T-cell (primary cell): ENCODE measurements at regions not wholly inside any gene's neighbourhood (a gene's known extent, or its start where the extent isn't known, plus 50 kb on each side); places are given as distances from the start of the nearest gene placed in this dataset.

Experiments used
- ATAC-seq, 4 experiments: fragments of 200-7000 bp in 3 of 4; fragments of 150-1000 bp in 1 of 4; cut with Tn5 transposase; replicated peaks in 1 of 4; 1 replicate in 3 of 4; 2 replicates in 1 of 4; pipeline ENCODE4 v1.10.0; 2021; ENCODE audit warnings: moderate library complexity in 3 of 4, mild to moderate bottlenecking in 2 of 4, moderate number of reproducible peaks in 1 of 4
- CTCF ChIA-PET, 2 donors: fragments of 300-600 bp; sonication (Branson Sonifier 250); formaldehyde crosslinking; loops; one replicate each; lab custom pipeline; 2022; ENCODE audit warnings: antibody characterized with exemption in 2 of 2; lab: Charles Lee
- POLR2A ChIA-PET, 2 donors: fragments of 300-600 bp; sonication (Branson Sonifier 250); formaldehyde crosslinking; loops; one replicate each; lab custom pipeline; 2022; ENCODE audit warnings: antibody characterized with exemption in 2 of 2; lab: Charles Lee
- DNase-seq, 35 experiments: peaks; one replicate each; pipeline versions ENCODE4 v3.0.0 to v3.0.0-alpha.2; 2013 to 2023
- H3K27ac ChIP-seq: one replicate; pipeline ENCODE4 v1.5.1; 2013; ENCODE audit warnings: low read length
- H3K27me3 ChIP-seq, 2 experiments: replicated peaks in 1 of 2; 1 replicate in 1 of 2; 2 replicates in 1 of 2; pipeline versions ENCODE4 v1.6.1 to v1.7.0; 2013; ENCODE audit warnings: low read length in 1 of 2, mixed read lengths in 1 of 2; ENCODE audit not compliant: control insufficient read depth in 2 of 2, insufficient read depth in 2 of 2; ENCODE audit errors: extremely low read depth in 1 of 2
- H3K36me3 ChIP-seq, 2 donors: 1 replicate in 1 of 2; 2 replicates in 1 of 2; pipeline versions ENCODE4 v1.6.1 to v1.7.0; 2013; ENCODE audit warnings: low read length in 1 of 2; ENCODE audit not compliant: control insufficient read depth in 2 of 2, insufficient read depth in 1 of 2; ENCODE audit errors: extremely low read depth in 1 of 2
- H3K4me1 ChIP-seq, 2 experiments: 1 replicate in 1 of 2; 2 replicates in 1 of 2; pipeline versions ENCODE4 v1.6.1 to v1.7.0; 2013; ENCODE audit warnings: low read length in 2 of 2, mixed read lengths in 1 of 2; ENCODE audit not compliant: insufficient read depth in 2 of 2, control insufficient read depth in 1 of 2; ENCODE audit errors: extremely low read depth in 1 of 2
- H3K4me3 ChIP-seq, 2 donors: 1 replicate in 1 of 2; 2 replicates in 1 of 2; pipeline versions ENCODE4 v1.5.1 to v1.7.0; 2013; ENCODE audit warnings: mild to moderate bottlenecking in 2 of 2, low read length in 1 of 2, moderate library complexity in 1 of 2; ENCODE audit not compliant: control insufficient read depth in 1 of 2; ENCODE audit errors: extremely low read depth in 1 of 2
- H3K9me3 ChIP-seq: 2 replicates; pipeline ENCODE4 v1.7.0; 2013
- H3K27ac Mint-ChIP-seq, 2 donors: one replicate each; pipeline ENCODE4 v1.8.0; 2020 to 2021; ENCODE audit warnings: mild to moderate bottlenecking in 2 of 2, mixed read lengths in 2 of 2
- H3K27me3 Mint-ChIP-seq, 2 donors: one replicate each; pipeline ENCODE4 v1.8.0; 2021 to 2022; ENCODE audit warnings: mixed read lengths in 2 of 2
- H3K36me3 Mint-ChIP-seq: one replicate; pipeline ENCODE4 v1.8.0; 2021; ENCODE audit warnings: mixed read lengths
- H3K4me1 Mint-ChIP-seq, 3 donors: one replicate each; pipeline ENCODE4 v1.8.0; 2020 to 2022; ENCODE audit warnings: mixed read lengths in 3 of 3, mild to moderate bottlenecking in 1 of 3
- H3K4me3 Mint-ChIP-seq, 3 donors: one replicate each; pipeline ENCODE4 v1.8.0; 2020 to 2022; ENCODE audit warnings: mild to moderate bottlenecking in 3 of 3, mixed read lengths in 3 of 3, moderate library complexity in 3 of 3
- H3K9me3 Mint-ChIP-seq, 3 donors: one replicate each; pipeline ENCODE4 v1.8.0; 2020 to 2022; ENCODE audit warnings: mixed read lengths in 3 of 3
- WGBS: methylation state at CpG from one replicate; pipeline ENCODE4 v1.1.5; 2013; ENCODE audit warnings: missing lambda C conversion rate; ENCODE audit not compliant: insufficient coverage; 5-methylcytosine and 5-hydroxymethylcytosine counted together

- ChIA-PET CTCF (no interaction called here), POLR2A (no interaction called here)
- ATAC-seq, result no peak
- H3K4me3 ChIP-seq, result no peak overlapping the region
- no peaks in the 10 kb centered on the region for H3K36me3 ChIP-seq
- H3K4me3 Mint-ChIP-seq, result no peak overlapping the region
- no peaks in the 10 kb centered on the region for H3K27me3 ChIP-seq
- WGBS, result no CpG with 5 or more reads among the region's 3 CpGs
- H3K27ac ChIP-seq, result no peak overlapping the region
- peaks cover 0 to 6% of the 10 kb centered on the region in 2 donors for H3K27me3 Mint-ChIP-seq
- no peaks in the 10 kb centered on the region for H3K4me1 ChIP-seq
- H3K27ac Mint-ChIP-seq, result no peak overlapping the region
- no peaks in the 10 kb centered on the region for H3K36me3 Mint-ChIP-seq
- H3K4me1 Mint-ChIP-seq, result peaks cover 0 to 1% (median 0%) of the 10 kb centered on the region in 3 donors
- peaks cover 0 to 4% (median 3%) of the 10 kb centered on the region in 3 donors for H3K9me3 Mint-ChIP-seq
- no peaks in the 10 kb centered on the region for H3K9me3 ChIP-seq
- DNase-seq, result no peak
These were observed 836.9 kb downstream of the SH3BGRL start for GRCh38 chrX:82038793-82039192.

- H3K27me3 ChIP-seq, result no peaks in the 10 kb centered on the region
- no peak overlapping the region for H3K27ac ChIP-seq
- Mint-ChIP-seq H3K27ac (no peak overlapping the region), H3K27me3 (peaks cover 0 to 5% of the 10 kb centered on the region in 2 donors), H3K4me3 (no peak overlapping the region), H3K9me3 (peaks cover 1 to 4% (median 3%) of the 10 kb centered on the region in 3 donors), H3K4me1 (peaks cover 0 to 1% (median 0%) of the 10 kb centered on the region in 3 donors), H3K36me3 (no peaks in the 10 kb centered on the region)
- no peaks in the 10 kb centered on the region for H3K36me3 ChIP-seq
- WGBS, result no CpG with 5 or more reads among the region's 3 CpGs
- POLR2A ChIA-PET, result no interaction called here
- no peaks in the 10 kb centered on the region for H3K4me1 ChIP-seq
- CTCF ChIA-PET, result no interaction called here
- ATAC-seq, result no peak
- H3K9me3 ChIP-seq, result no peaks in the 10 kb centered on the region
- no peak for DNase-seq
- H3K4me3 ChIP-seq, result no peak overlapping the region
These were observed 839.1 kb downstream of the SH3BGRL start for GRCh38 chrX:82041034-82041433.

- ChIA-PET POLR2A (no interaction called here), CTCF (no interaction called here)
- no peaks in the 10 kb centered on the region for H3K27me3 ChIP-seq
- H3K36me3 ChIP-seq, result no peaks in the 10 kb centered on the region
- DNase-seq (no peak), ATAC-seq (no peak)
- H3K27ac ChIP-seq, result no peak overlapping the region
- Mint-ChIP-seq H3K36me3 (no peaks in the 10 kb centered on the region), H3K27ac (no peak overlapping the region), H3K4me3 (no peak overlapping the region), H3K9me3 (no peaks in the 10 kb centered on the region), H3K4me1 (no peaks in the 10 kb centered on the region), H3K27me3 (peaks cover 0 to 6% of the 10 kb centered on the region in 2 donors)
- H3K4me1 ChIP-seq, result no peaks in the 10 kb centered on the region
- no CpG with 5 or more reads among the region's 4 CpGs for WGBS
- no peak overlapping the region for H3K4me3 ChIP-seq
- H3K9me3 ChIP-seq, result no peaks in the 10 kb centered on the region
These were observed 856.8 kb downstream of the SH3BGRL start for GRCh38 chrX:82058728-82059127.

GRCh38 chrX:82070948-82071347, 869.0 kb downstream of the SH3BGRL start:
- DNase-seq, result no peak
- Mint-ChIP-seq H3K36me3 (no peaks in the 10 kb centered on the region), H3K27me3 (peaks cover 0 to 7% of the 10 kb centered on the region in 2 donors), H3K4me1 (no peaks in the 10 kb centered on the region), H3K9me3 (peaks cover 2 to 7% (median 4%) of the 10 kb centered on the region in 3 donors), H3K27ac (no peak overlapping the region), H3K4me3 (no peak overlapping the region)
- no CpG with 5 or more reads among the region's 1 CpG for WGBS
- CTCF ChIA-PET, result no interaction called here
- POLR2A ChIA-PET, result no interaction called here
- no peaks in the 10 kb centered on the region for H3K27me3 ChIP-seq
- H3K4me3 ChIP-seq, result no peak overlapping the region
- no peaks in the 10 kb centered on the region for H3K9me3 ChIP-seq
- no peak for ATAC-seq
- H3K27ac ChIP-seq, result no peak overlapping the region
- H3K4me1 ChIP-seq, result no peaks in the 10 kb centered on the region
- H3K36me3 ChIP-seq, result no peaks in the 10 kb centered on the region

GRCh38 chrX:82081027-82081426, 879.1 kb downstream of the SH3BGRL start:
- POLR2A ChIA-PET, result no interaction called here
- Histone ChIP-seq H3K36me3 (no peaks in the 10 kb centered on the region), H3K4me3 (no peak overlapping the region), H3K9me3 (no peaks in the 10 kb centered on the region), H3K27me3 (no peaks in the 10 kb centered on the region), H3K27ac (no peak overlapping the region), H3K4me1 (no peaks in the 10 kb centered on the region)
- Mint-ChIP-seq H3K36me3 (no peaks in the 10 kb centered on the region), H3K9me3 (peaks cover 3 to 7% (median 4%) of the 10 kb centered on the region in 3 donors), H3K27ac (no peak overlapping the region), H3K4me3 (no peak overlapping the region), H3K4me1 (no peaks in the 10 kb centered on the region), H3K27me3 (peaks cover 0 to 12% of the 10 kb centered on the region in 2 donors)
- CTCF ChIA-PET, result no interaction called here
- no peak for ATAC-seq
- no CpG with 5 or more reads among the region's 1 CpG for WGBS
- DNase-seq, result no peak

- Histone ChIP-seq H3K4me1 (no peaks in the 10 kb centered on the region), H3K27me3 (no peaks in the 10 kb centered on the region), H3K4me3 (no peak overlapping the region), H3K9me3 (no peaks in the 10 kb centered on the region), H3K27ac (no peak overlapping the region), H3K36me3 (no peaks in the 10 kb centered on the region)
- ChIA-PET POLR2A (no interaction called here), CTCF (no interaction called here)
- ATAC-seq, result no peak
- no peaks in the 10 kb centered on the region for H3K36me3 Mint-ChIP-seq
- H3K27me3 Mint-ChIP-seq, result peaks cover 0 to 5% of the 10 kb centered on the region in 2 donors
- peaks cover 0 to 8% (median 7%) of the 10 kb centered on the region in 3 donors for H3K9me3 Mint-ChIP-seq
- peak in 1 of 35 experiments; percentile 0 for DNase-seq
- peak overlapping the region in 1 of 2 donors; percentile 69 for H3K27ac Mint-ChIP-seq
- peaks cover 0 to 26% (median 6%) of the 10 kb centered on the region in 3 donors for H3K4me1 Mint-ChIP-seq
- H3K4me3 Mint-ChIP-seq, result no peak overlapping the region
- WGBS, result no CpG with 5 or more reads among the region's 3 CpGs
These were observed 885.8 kb downstream of the SH3BGRL start for GRCh38 chrX:82087699-82088098.

GRCh38 chrX:82092307-82092706, 890.4 kb downstream of the SH3BGRL start:
- DNase-seq (peak in 1 of 35 experiments; percentile 11), ATAC-seq (peak; percentile 42 to 74 (median 58))
- H3K9me3 Mint-ChIP-seq, result no peaks in the 10 kb centered on the region
- POLR2A ChIA-PET, result no interaction called here
- CTCF ChIA-PET, result no interaction called here
- H3K4me1 Mint-ChIP-seq, result peaks cover 0 to 27% (median 6%) of the 10 kb centered on the region in 3 donors
- WGBS, result no CpG with 5 or more reads among the region's 1 CpG
- no peaks in the 10 kb centered on the region for H3K9me3 ChIP-seq
- no peaks in the 10 kb centered on the region for H3K4me1 ChIP-seq
- H3K27me3 ChIP-seq, result no peaks in the 10 kb centered on the region
- no peak overlapping the region for H3K4me3 ChIP-seq
- H3K36me3 ChIP-seq, result no peaks in the 10 kb centered on the region
- peak overlapping the region; percentile 57 to 84 for H3K27ac Mint-ChIP-seq
- no peaks in the 10 kb centered on the region for H3K27me3 Mint-ChIP-seq
- H3K27ac ChIP-seq, result no peak overlapping the region
- no peak overlapping the region for H3K4me3 Mint-ChIP-seq
- H3K36me3 Mint-ChIP-seq, result no peaks in the 10 kb centered on the region
